ENCODE measurements at regions not wholly inside any gene's neighbourhood (a gene's known extent, or its start where the extent isn't known, plus 50 kb on each side); places are given as distances from the start of the nearest gene placed in this dataset.

- TF ChIP-seq CTCF (conservative IDR thresholded peaks at IDR 0.05; ENCODE audit: low read depth, low read length) (no peak), EZH2 (IDR thresholded peaks at IDR 0.05; ENCODE audit: borderline replicate concordance, low read depth, low read length, poor library complexity, severe bottlenecking) (no peak)
Measured at GRCh38 chr6:67896476-67896875, 738.6 kb upstream of the ADGRB3 start.

All from A673 (cell line).